ENCODE measurements at regions not wholly inside any gene's neighbourhood (a gene's known extent, or its start where the extent isn't known, plus 50 kb on each side); places are given as distances from the start of the nearest gene placed in this dataset.

DNA sequence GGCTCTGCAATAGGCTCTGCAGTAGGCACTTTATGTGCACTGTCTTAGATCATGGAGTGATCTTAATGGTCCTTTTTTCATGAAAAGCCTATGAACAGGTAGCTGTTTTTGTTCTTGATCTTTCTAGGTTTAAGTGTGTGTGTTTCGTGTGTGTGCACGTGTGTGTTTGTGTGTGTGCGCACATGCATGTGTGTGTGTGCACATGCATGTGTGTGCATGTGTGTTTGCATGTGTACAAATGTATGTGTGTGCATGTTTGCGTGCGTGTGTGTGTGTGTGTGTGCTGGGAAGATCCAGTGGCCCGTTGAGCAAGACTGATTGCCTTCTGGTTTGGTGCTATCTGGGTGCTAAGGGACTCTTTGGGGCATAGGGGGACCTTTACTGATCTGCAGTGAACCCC lies 334.8 kb downstream of the GLRX3 start:
- TF ChIP-seq EZH2 (IDR thresholded peaks at IDR 0.05; ENCODE audit: insufficient read depth, poor library complexity, severe bottlenecking) (no peak), EZH2phosphoT487 (IDR thresholded peaks at IDR 0.05; ENCODE audit: insufficient read depth, low read depth) (no peak)

Data from GM23248 (cell line).